ENCODE measurements at regions not wholly inside any gene's neighbourhood (a gene's known extent, or its start where the extent isn't known, plus 50 kb on each side); places are given as distances from the start of the nearest gene placed in this dataset.

DNA sequence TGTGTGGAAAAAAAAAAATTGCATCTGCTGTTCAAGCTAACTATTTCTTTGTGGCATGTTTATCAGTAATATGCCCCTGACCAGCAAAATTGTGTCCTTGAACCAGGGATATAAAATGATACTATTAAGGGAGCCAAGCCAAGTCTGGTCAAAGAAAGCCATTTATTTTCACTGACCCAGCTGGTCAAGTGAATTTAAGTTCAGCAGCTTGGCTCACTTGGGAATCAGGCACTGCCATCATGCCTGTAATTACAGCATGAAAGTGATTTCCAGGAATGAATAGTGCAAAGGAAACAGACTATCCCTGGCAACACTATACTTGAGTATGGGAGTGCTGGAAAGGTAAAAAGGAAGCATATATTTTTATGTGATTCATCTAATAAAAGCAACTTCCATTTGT is 934.6 kb upstream of the CDH8 start:
- Mint-ChIP-seq H3K4me1 (no peaks in the 10 kb centered on the region), H3K27me3 (ENCODE audit: low read depth) (no peaks in the 10 kb centered on the region)

GRCh38 chr16:62969711-62970318 is 933.6 kb upstream of the CDH8 start:
- H3K27ac Mint-ChIP-seq: no peak overlapping the region
- no peak for TF ChIP-seq CTCF (IDR thresholded peaks at IDR 0.05; ENCODE audit: unreplicated experiment)
- no peaks in the 10 kb centered on the region for H3K9me3 Mint-ChIP-seq
- no peaks in the 10 kb centered on the region for H3K4me1 Mint-ChIP-seq
- H3K4me3 Mint-ChIP-seq: no peak overlapping the region
- H3K36me3 Mint-ChIP-seq: no peaks in the 10 kb centered on the region
- DNase-seq (ENCODE audit: low spot score in 2 of 2, unreplicated experiment in 2 of 2): no peak
- no peaks in the 10 kb centered on the region for H3K27me3 Mint-ChIP-seq (ENCODE audit: low read depth)

More for the DNA sequence above, 934.6 kb upstream of the CDH8 start:
- TF ChIP-seq CTCF (IDR thresholded peaks at IDR 0.05; ENCODE audit: unreplicated experiment): no peak
- Mint-ChIP-seq H3K4me3 (no peak overlapping the region), H3K9me3 (no peaks in the 10 kb centered on the region), H3K27ac (no peak overlapping the region), H3K36me3 (no peaks in the 10 kb centered on the region)
- DNase-seq (ENCODE audit: low spot score in 2 of 2, unreplicated experiment in 2 of 2): no peak

GRCh38 chr16:62967611-62968010 is 931.4 kb upstream of the CDH8 start:
- H3K27me3 Mint-ChIP-seq (ENCODE audit: low read depth): no peaks in the 10 kb centered on the region
- H3K4me1 Mint-ChIP-seq: no peaks in the 10 kb centered on the region
- DNase-seq (ENCODE audit: low spot score in 2 of 2, unreplicated experiment in 2 of 2): no peak
- H3K36me3 Mint-ChIP-seq: no peaks in the 10 kb centered on the region
- H3K27ac Mint-ChIP-seq: no peak overlapping the region
- TF ChIP-seq CTCF (IDR thresholded peaks at IDR 0.05; ENCODE audit: unreplicated experiment): no peak
- no peaks in the 10 kb centered on the region for H3K9me3 Mint-ChIP-seq
- H3K4me3 Mint-ChIP-seq: no peak overlapping the region

DNA sequence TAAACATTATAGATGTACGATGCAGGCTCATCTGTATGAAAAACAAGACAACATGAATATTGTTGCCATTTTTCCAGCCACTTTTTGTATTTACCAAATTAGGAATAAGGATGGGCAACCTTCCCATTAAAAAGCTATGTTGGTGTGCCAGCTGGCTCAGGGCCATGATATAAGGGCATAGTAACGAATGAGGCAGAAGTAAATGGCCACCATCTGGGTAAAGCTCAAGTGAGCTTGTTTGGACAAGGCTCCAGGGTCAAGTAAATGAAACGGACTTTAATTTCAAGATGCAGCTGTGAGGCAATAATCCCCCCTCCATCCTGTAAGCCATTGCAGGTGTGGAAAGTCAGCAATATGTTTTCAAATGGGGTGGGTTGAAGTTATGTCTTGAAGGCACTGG is 930.9 kb upstream of the CDH8 start:
- Mint-ChIP-seq H3K9me3 (no peaks in the 10 kb centered on the region), H3K4me3 (no peak overlapping the region), H3K4me1 (no peaks in the 10 kb centered on the region), H3K27me3 (ENCODE audit: low read depth) (no peaks in the 10 kb centered on the region), H3K36me3 (no peaks in the 10 kb centered on the region), H3K27ac (no peak overlapping the region)
- no peak for TF ChIP-seq CTCF (IDR thresholded peaks at IDR 0.05; ENCODE audit: unreplicated experiment)
- no peak for DNase-seq (ENCODE audit: low spot score in 2 of 2, unreplicated experiment in 2 of 2)

DNA sequence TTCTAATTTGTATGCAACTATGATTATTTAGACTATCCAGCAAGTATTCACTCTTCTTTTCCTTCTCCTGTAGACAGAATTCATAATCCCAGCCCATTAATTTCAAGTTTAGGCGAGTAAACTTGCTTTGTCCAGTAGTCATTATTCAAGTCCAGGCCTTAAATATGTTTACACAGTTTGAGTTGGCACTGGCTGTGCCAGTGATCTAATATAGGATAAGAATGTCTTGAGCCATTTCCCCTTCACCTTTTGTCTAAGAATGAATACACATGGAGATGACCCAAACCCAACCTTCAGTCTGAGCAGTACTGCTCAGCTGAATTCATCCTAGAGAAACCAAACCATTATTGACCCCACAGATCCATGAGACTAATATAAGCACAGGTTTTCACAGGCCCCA is 930.4 kb upstream of the CDH8 start:
- Mint-ChIP-seq H3K4me3 (no peak overlapping the region), H3K36me3 (no peaks in the 10 kb centered on the region), H3K4me1 (no peaks in the 10 kb centered on the region), H3K27ac (no peak overlapping the region), H3K27me3 (ENCODE audit: low read depth) (no peaks in the 10 kb centered on the region), H3K9me3 (no peaks in the 10 kb centered on the region)
- TF ChIP-seq CTCF (IDR thresholded peaks at IDR 0.05; ENCODE audit: unreplicated experiment): no peak
- no peak for DNase-seq (ENCODE audit: low spot score in 2 of 2, unreplicated experiment in 2 of 2)

DNA sequence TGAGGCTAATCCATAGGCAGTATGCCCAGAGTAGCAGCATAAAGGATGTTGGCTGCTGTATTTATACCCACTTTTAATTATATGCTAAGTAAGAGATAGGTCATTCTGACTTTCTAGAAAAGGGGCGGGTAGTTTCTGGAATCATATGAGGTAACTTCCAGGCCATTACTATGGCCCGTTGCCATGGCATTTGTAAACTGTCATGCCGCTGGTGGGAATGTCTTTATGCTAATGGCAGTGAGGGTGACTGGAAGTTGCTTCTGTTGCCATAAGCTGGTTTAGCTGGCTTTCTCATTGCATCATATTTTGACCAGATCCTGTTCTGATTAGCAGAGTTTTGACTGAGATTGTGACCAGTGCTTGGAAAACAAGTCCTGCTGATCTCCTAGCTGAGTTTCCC is 929.6 kb upstream of the CDH8 start:
- DNase-seq (ENCODE audit: low spot score in 2 of 2, unreplicated experiment in 2 of 2): no peak
- H3K27me3 Mint-ChIP-seq (ENCODE audit: low read depth): no peaks in the 10 kb centered on the region
- no peak overlapping the region for H3K4me3 Mint-ChIP-seq
- no peaks in the 10 kb centered on the region for H3K4me1 Mint-ChIP-seq
- H3K36me3 Mint-ChIP-seq: no peaks in the 10 kb centered on the region
- no peak overlapping the region for H3K27ac Mint-ChIP-seq
- no peak for TF ChIP-seq CTCF (IDR thresholded peaks at IDR 0.05; ENCODE audit: unreplicated experiment)
- H3K9me3 Mint-ChIP-seq: no peaks in the 10 kb centered on the region

Data from mesothelial cell of epicardium (in vitro differentiated cells).